ENCODE measurements at regions not wholly inside any gene's neighbourhood (a gene's known extent, or its start where the extent isn't known, plus 50 kb on each side); places are given as distances from the start of the nearest gene placed in this dataset.

DNA sequence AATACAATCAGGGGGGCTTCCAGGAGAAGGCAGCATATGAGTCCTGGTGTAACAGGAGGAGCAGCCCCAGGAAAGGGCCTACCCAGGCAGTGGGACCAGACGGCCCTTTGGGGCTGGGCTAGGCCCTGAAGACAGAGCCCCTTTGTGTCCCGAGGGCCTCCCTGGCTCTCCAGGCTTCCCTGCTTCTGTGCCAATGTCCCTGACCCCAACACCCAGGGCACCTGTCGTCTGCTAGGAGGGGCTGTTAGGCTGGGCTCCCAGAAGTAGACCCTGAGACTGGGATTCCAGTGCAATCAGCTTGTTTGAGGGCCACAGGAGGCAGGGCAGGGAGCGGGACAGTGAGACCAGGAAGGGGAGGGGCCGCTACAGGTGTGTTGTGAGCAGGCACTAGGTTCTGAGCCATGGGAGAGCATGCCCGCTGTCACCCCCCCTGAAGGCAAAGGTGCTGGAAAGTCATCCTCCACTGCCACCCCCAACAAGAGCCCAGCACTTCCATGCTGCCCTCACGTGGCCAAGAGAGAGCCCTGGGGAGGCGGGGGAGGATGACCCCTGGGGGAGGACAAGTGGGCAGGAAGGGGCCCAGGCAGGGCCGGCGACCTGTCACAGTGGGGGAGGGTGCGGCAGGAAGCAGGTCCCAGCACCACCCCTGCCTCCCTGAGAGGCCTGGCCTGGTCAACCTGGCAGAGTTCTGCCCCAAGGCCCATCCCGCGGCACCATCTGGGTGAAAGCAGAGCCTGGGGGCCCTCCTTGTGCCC, 64.8 kb downstream of the ADRA2C start:
- H3K36me3 ChIP-seq (ENCODE audit: insufficient read depth, low read length) = no peaks in the 10 kb centered on the region
- H3K4me2 ChIP-seq (ENCODE audit: low read length) = no peak overlapping the region
- H4K20me1 ChIP-seq (ENCODE audit: insufficient read depth) = no peaks in the 10 kb centered on the region
- H3K4me3 ChIP-seq (ENCODE audit: low read length) = no peak overlapping the region
- TF ChIP-seq EZH2 (IDR thresholded peaks at IDR 0.05; ENCODE audit: borderline replicate concordance, insufficient read depth, low read length, poor library complexity, severe bottlenecking) (no peak), EP300 (conservative IDR thresholded peaks at IDR 0.05; ENCODE audit: poor library complexity, severe bottlenecking) (no peak), CTCF (IDR thresholded peaks at IDR 0.05; ENCODE audit: poor library complexity, severe bottlenecking) (no peak), POLR2AphosphoS5 (IDR thresholded peaks at IDR 0.05) (no peak), SMC3 (conservative IDR thresholded peaks at IDR 0.05; ENCODE audit: poor library complexity) (no peak), TAF1 (IDR thresholded peaks at IDR 0.05; ENCODE audit: low read depth) (no peak), MXI1 (conservative IDR thresholded peaks at IDR 0.05; ENCODE audit: poor library complexity, severe bottlenecking) (no peak), RAD21 (conservative IDR thresholded peaks at IDR 0.05) (no peak)
- TF ChIP-seq, protein P1, sequence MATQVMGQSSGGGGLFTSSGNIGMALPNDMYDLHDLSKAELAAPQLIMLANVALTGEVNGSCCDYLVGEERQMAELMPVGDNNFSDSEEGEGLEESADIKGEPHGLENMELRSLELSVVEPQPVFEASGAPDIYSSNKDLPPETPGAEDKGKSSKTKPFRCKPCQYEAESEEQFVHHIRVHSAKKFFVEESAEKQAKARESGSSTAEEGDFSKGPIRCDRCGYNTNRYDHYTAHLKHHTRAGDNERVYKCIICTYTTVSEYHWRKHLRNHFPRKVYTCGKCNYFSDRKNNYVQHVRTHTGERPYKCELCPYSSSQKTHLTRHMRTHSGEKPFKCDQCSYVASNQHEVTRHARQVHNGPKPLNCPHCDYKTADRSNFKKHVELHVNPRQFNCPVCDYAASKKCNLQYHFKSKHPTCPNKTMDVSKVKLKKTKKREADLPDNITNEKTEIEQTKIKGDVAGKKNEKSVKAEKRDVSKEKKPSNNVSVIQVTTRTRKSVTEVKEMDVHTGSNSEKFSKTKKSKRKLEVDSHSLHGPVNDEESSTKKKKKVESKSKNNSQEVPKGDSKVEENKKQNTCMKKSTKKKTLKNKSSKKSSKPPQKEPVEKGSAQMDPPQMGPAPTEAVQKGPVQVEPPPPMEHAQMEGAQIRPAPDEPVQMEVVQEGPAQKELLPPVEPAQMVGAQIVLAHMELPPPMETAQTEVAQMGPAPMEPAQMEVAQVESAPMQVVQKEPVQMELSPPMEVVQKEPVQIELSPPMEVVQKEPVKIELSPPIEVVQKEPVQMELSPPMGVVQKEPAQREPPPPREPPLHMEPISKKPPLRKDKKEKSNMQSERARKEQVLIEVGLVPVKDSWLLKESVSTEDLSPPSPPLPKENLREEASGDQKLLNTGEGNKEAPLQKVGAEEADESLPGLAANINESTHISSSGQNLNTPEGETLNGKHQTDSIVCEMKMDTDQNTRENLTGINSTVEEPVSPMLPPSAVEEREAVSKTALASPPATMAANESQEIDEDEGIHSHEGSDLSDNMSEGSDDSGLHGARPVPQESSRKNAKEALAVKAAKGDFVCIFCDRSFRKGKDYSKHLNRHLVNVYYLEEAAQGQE (IDR thresholded peaks at IDR 0.05; ENCODE audit: borderline replicate concordance) = no peak
- H2AFZ ChIP-seq (ENCODE audit: low read depth, low read length) = no peak overlapping the region
- no peaks in the 10 kb centered on the region for H3K79me2 ChIP-seq (replicated peaks; ENCODE audit: insufficient read depth, low read length)
- H3K27ac ChIP-seq (ENCODE audit: low read length) = no peak overlapping the region
- no peaks in the 10 kb centered on the region for H3K27me3 ChIP-seq (ENCODE audit: insufficient read depth, low read depth, low read length)
- no peak overlapping the region for H3K9ac ChIP-seq (ENCODE audit: low read length)
- no peaks in the 10 kb centered on the region for H3F3A ChIP-seq (ENCODE audit: insufficient read depth, low read length, poor library complexity, severe bottlenecking)
- H3K9me2 ChIP-seq (ENCODE audit: insufficient read depth, low read length) = no peaks in the 10 kb centered on the region
- H3K9me3 ChIP-seq (ENCODE audit: low read length) = no peaks in the 10 kb centered on the region

DNA sequence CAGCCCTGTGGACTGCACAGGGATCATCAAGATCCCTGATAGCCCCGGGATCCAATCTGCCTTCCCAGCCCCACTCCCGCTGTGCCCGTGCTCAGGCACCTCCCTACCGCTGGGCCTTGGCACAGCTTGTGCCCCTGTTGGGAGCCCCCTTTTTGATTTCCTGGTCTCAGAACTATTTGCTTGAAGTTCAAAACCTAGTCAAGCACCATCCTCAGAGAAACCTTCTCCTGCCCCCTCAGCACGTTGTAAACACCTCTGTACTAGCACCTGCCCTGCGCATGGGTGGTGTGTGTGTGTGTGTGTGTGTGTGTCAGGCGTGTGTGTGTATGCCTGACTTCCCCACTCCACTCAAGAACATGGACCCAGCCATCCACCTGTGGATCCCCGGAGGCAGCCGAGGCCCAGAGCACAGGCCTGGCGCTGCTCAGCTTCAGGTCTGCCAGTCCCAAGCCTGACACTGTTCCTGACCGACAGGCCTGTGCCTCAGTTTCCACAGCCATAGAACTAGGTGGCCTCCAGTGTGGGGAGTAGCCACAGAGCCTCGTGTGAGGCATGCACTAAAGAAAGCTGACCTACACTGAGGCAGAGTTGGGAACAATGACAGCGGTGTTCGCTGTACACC, 65.5 kb downstream of the ADRA2C start:
- TF ChIP-seq TAF1 (IDR thresholded peaks at IDR 0.05; ENCODE audit: low read depth) (no peak), EP300 (conservative IDR thresholded peaks at IDR 0.05; ENCODE audit: poor library complexity, severe bottlenecking) (no peak), SMC3 (conservative IDR thresholded peaks at IDR 0.05; ENCODE audit: poor library complexity) (no peak), EZH2 (IDR thresholded peaks at IDR 0.05; ENCODE audit: borderline replicate concordance, insufficient read depth, low read length, poor library complexity, severe bottlenecking) (no peak), MXI1 (conservative IDR thresholded peaks at IDR 0.05; ENCODE audit: poor library complexity, severe bottlenecking) (no peak), CTCF (IDR thresholded peaks at IDR 0.05; ENCODE audit: poor library complexity, severe bottlenecking) (no peak), RAD21 (conservative IDR thresholded peaks at IDR 0.05) (no peak), POLR2AphosphoS5 (IDR thresholded peaks at IDR 0.05) (no peak)
- TF ChIP-seq, protein P1 (IDR thresholded peaks at IDR 0.05; ENCODE audit: borderline replicate concordance) = no peak
- Histone ChIP-seq H2AFZ (ENCODE audit: low read depth, low read length) (no peak overlapping the region), H3K9me2 (ENCODE audit: insufficient read depth, low read length) (no peaks in the 10 kb centered on the region), H3F3A (ENCODE audit: insufficient read depth, low read length, poor library complexity, severe bottlenecking) (no peaks in the 10 kb centered on the region), H3K4me2 (ENCODE audit: low read length) (no peak overlapping the region), H3K9me3 (ENCODE audit: low read length) (no peaks in the 10 kb centered on the region), H3K79me2 (replicated peaks; ENCODE audit: insufficient read depth, low read length) (no peaks in the 10 kb centered on the region), H3K4me3 (ENCODE audit: low read length) (no peak overlapping the region), H3K27me3 (ENCODE audit: insufficient read depth, low read depth, low read length) (no peaks in the 10 kb centered on the region), H4K20me1 (ENCODE audit: insufficient read depth) (no peaks in the 10 kb centered on the region), H3K27ac (ENCODE audit: low read length) (no peak overlapping the region), H3K9ac (ENCODE audit: low read length) (no peak overlapping the region), H3K36me3 (ENCODE audit: insufficient read depth, low read length) (no peaks in the 10 kb centered on the region)
